Ovary (tissue), 3 donors: ENCODE measurements at regions not wholly inside any gene's neighbourhood (a gene's known extent, or its start where the extent isn't known, plus 50 kb on each side); places are given as distances from the start of the nearest gene placed in this dataset.

Experiments used
- CTCF ChIP-seq, 3 donors: fragments of 450-650 bp in 2 of 3; fragments of 200-600 bp in 1 of 3; IDR thresholded peaks; one replicate each; pipeline versions ENCODE4 v1.5.1 to v1.8.0; 2016 to 2022; ENCODE audit warnings: antibody characterized with exemption in 3 of 3, mild to moderate bottlenecking in 1 of 3
- POLR2A ChIP-seq: fragments of 450-650 bp; IDR thresholded peaks from one replicate; pipeline ENCODE4 v1.6.1; 2017; ENCODE audit warnings: antibody characterized with exemption, mild to moderate bottlenecking, moderate library complexity
- donor health status: DM: no; HTN: no; CAD: no.

DNA sequence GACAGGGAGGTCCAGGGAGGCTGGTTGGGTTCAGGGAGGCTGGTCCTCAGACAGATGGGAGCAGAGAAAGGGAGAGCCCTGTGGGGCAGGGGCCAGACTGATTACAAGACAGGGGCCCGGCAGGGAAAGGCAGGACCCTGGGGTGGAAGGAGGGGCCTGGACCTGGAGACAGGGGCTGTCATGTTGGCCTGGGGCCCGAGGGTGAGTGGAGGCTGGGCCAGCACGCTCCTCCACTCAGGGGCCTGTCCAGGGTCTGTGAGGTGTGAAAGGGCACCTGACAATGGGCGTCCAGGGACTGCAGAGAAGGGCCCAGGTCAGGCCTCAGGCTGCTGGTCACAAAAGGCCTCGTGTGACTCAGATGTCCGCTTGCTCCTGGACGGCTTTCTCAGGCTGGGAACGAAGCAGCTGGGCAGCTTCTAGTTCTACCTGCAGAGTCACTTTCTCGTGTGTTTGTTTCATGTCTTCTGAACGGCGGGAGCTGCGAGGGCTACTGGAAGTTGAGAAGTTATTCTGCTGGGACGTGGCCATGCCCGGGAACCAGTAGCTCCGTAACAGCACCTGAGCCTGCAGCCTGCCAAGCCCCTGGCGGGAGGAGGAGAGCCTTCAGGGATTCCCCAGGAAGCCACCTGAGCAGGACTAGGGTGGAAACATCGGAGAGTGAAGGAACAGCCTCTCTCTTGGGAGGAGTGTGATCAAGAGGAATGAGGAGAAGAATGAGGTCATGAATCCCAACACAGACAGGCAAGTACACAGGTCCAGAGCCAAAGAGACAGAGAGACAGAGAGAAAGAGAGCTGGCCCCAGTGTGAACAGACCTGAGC is 65.8 kb downstream of the KLF6 start:
- TF ChIP-seq CTCF (IDR thresholded peaks at IDR 0.05), result no peak
- no peak for TF ChIP-seq POLR2A
